GM19324 (cell line): ENCODE measurements at regions not wholly inside any gene's neighbourhood (a gene's known extent, or its start where the extent isn't known, plus 50 kb on each side); places are given as distances from the start of the nearest gene placed in this dataset.

ENCODE experiments used
- ATAC-seq: cut with Tn5 transposase; IDR thresholded peaks from one replicate; pipeline ENCODE4 v1.9.1; 2021; ENCODE audit warnings: mild to moderate bottlenecking, moderate library complexity; ENCODE audit not compliant: unreplicated experiment, low FRiP score

DNA sequence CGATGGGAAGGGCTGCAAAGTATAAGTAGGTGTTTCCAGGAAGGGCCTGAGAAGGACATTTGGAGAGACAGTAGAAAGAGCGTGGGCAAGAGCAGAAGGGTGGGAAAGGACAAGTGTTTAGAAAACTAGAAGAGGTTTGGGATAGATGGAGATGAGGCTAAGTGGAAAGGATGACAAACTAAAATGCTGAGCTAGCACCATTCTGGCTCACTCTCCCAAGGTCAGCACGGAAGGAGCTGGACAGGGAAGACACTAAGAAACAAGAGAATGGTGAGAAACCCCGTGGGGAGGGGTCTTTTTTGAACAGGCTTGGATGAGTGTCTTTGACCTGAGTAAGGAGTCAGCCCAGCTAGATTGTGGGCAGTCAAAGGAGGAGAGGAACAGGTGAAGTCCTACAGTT is 286.0 kb downstream of the CDK5RAP2 start:
- no peak for ATAC-seq

DNA sequence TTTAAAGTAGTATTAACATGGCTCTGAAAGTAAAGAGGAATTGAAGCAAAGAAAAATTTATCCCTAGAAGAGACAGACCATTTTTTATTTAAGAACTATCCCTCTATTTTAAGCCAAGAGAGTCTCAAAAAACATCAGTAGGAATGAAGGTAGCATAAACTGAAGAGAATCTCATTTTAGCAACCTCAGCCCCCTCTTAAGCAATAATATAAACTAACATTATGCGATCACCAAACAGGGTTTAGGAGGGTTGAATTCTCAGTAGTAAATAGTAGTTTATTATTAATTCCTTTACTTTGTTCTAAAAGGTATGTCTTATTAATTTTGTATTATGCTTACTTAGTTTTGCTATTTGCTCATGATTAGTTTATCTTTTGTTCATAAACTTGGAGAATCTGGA is 287.4 kb downstream of the CDK5RAP2 start:
- no peak for ATAC-seq

- no peak for ATAC-seq
Observed at GRCh38 chr9:120291050-120291449, 288.9 kb downstream of the CDK5RAP2 start.

DNA sequence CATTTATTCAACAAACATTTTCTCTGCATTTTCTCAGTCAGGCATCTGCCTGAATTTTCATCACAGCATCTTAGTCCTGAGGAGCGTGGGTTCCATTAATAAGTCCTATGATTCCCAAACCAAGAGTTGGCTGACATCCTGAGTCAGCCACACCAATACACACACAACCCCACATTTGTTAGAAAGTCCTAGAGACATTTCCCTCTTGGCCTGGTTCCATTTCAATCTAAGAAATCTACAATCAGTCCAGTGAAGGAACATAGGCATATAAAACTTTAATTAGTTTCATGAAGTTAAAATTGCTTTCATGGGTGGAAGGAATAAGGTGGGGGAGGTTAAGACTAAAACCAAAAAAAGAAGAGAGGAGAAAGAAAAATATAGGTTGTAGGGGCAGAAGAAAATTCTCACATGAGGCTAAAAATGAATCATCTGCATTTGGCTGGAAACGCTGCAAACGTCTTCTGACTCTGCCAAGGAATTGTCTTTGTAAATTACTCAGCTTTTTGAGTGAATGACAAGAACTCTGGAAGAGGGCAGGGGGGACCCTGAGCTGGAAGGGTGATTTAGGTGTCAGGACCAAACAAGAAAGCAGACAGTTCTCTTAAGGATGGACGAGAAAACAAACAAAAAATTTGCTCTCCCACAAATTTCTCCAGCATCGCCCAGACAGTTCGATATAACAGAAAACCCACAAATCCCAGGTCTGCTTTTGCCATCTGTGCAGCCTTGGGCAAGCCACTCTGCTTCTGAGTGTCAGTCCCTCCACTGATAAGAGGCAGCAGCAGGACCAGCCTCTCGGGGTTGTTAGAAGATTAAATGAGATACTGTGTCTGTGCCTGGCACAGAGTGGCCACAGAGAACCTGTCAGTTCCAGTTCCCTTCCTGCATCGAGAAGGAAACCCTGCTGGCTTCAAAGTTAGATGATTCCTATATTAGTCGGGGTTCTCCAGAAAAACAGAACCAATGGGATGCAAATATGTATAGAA is 289.7 kb downstream of the CDK5RAP2 start:
- ATAC-seq: no peak

DNA sequence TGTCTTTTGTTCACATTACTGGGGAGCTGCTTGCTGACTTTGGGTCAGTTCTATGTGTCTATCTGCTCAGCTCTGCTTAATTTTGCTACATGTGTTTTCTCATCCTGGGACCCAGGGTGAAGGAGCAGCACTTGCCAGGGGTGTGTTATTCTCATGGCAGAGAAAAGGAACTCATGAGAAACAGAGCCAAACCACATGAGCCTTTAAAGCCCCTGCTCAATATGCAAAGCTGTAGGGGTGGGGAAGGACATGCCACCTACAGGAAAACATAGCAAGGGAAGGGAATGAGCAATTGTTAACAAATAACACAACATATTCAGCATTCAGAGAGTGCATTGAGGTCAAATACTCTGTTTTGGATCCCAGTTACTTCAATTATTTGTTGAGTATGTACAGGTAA is 290.9 kb downstream of the CDK5RAP2 start:
- no peak for ATAC-seq

DNA sequence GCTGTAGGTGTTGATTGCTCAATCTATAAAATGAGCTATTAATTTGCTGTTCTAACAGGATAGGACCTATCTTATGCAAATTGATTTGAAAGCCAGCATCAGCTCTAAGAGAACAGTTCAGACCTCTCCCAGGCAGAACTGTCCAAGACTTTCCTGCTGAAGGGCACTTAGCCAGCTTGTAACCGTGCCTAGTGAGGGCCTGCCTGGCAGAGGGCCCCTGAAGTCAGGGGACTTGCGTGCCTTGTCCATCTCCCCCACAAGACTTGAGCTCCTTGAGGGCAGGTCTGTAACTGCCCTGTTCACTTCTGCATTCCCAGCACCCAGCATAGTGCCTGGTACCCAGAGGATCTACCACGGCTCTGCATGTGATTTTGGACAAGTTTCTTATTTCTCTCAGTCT is 293.4 kb downstream of the CDK5RAP2 start:
- ATAC-seq: no peak

- ATAC-seq: no peak
Observed at GRCh38 chr9:120284821-120285220, 295.1 kb downstream of the CDK5RAP2 start.

DNA sequence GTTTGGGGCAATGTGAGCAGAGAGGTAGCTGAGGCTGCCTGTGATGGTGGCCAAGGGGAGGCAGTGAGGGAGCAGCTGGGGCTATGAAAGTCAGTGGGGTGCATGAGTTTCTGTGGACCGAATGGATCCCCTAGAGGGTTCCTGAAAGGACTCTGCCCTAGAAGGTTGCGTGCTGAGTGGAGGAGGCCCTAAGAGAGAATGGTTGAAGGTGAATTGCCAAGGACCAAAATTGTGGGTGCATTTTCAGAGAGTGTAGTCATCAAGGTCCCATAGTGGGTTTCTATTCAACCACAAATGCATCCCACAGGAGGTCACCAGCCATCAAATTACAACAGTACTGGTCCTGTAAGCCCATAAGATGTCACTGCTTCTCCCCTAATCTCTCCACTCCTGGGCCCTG is 298.3 kb downstream of the CDK5RAP2 start:
- no peak for ATAC-seq

DNA sequence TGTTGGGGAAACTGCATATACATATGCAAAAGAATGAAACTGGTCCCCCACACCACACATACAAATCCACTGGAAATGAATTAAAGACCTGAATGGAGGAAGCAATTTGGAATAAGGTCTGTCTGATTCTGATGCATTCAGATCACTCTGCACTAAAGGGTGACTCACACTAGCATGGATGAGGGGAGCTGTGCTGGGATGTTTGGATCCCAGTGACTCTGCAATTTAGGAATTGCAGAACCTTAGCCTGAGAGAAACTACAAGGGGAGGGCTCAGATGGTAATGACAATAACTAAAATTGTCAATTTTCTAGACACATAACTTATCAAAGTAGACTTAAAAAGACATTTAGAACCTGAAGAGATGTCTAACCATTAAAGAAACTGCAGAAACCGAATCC is 312.0 kb downstream of the CDK5RAP2 start:
- ATAC-seq: no peak

DNA sequence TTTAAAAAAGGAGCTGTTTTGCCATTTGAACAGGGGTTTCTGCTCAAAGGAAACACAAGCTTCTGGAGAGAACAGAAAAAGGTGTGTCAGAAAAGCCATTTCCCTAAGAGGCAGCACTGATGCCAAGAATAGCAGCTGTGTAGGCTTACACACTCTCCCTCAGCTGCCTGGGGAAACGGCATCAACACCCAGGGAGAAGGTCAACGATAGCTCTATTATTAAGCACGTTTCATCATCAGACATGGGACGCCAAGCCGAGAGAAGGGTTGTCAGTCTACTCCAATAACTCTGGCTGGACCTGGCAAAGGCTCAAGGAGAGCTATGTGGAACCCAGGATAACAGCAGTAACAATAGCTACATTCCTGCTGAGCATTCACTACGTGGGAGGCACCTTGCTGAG is 314.2 kb downstream of the CDK5RAP2 start:
- ATAC-seq: no peak

GRCh38 chr9:120264528-120264927 is 315.4 kb downstream of the CDK5RAP2 start:
- no peak for ATAC-seq

DNA sequence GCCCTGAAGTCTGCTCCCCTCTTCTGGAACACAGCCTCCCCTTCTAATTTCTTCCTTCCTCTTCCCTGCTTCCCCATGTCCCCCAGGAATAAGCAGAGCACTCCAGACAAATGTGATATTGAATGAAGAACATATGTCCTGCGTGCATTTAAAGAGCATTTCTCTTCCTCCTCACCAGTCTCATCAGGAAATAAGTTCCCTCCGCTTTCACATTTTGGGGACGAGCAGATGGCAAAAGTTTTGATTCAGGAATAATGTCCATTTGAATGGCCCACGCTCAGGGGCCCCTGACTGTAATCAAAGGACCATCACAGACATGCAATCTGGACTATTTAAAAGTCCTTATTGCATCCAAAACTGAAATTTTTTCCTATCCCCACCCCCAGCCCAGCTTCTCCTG is 316.1 kb downstream of the CDK5RAP2 start:
- no peak for ATAC-seq

- ATAC-seq: no peak
Observed at GRCh38 chr9:120261419-120261818, 318.5 kb downstream of the CDK5RAP2 start.

- no peak for ATAC-seq
Observed at GRCh38 chr9:120259100-120259499, 320.9 kb downstream of the CDK5RAP2 start.

DNA sequence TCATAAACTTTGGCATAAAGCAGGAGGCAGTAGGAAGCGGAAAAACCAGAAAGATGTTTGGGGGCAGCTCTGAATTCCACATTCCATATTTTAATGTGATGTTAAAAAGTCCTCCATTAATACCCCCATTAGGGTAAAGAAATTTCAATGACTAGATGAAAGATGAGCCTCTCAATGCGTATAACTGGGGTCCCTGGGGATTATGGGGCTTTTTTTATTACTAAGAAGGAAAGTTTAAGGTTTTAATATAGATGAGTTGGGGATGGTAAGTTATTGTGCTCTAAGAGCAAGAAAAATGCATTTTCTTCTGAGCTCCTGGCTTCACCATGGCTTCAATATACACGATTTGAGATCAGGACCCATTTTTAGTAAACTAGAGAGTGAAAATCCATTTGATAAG is 321.9 kb downstream of the CDK5RAP2 start:
- ATAC-seq: no peak

- no peak for ATAC-seq
Observed at GRCh38 chr9:120257483-120257882, 322.5 kb downstream of the CDK5RAP2 start.

GRCh38 chr9:120256146-120256545 is 323.8 kb downstream of the CDK5RAP2 start:
- no peak for ATAC-seq

DNA sequence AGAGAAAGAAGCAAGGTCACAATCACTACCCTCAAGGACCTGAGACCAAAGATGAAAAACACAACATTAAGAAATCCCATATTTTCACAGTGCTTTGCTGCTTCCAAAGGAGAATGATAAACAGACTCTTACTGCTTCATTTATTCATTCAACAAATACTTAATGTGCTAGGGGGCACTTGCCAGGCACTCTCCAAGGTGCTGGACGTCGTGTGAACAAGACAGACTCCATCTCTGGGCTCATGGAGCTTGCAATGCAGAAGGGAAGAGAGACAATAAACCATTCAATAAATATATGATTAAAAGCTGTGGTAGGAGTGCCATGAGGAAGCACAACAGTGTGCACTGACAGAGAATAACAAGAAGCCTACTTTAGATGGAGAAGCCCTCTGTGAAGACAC is 327.7 kb downstream of the CDK5RAP2 start:
- ATAC-seq: no peak

DNA sequence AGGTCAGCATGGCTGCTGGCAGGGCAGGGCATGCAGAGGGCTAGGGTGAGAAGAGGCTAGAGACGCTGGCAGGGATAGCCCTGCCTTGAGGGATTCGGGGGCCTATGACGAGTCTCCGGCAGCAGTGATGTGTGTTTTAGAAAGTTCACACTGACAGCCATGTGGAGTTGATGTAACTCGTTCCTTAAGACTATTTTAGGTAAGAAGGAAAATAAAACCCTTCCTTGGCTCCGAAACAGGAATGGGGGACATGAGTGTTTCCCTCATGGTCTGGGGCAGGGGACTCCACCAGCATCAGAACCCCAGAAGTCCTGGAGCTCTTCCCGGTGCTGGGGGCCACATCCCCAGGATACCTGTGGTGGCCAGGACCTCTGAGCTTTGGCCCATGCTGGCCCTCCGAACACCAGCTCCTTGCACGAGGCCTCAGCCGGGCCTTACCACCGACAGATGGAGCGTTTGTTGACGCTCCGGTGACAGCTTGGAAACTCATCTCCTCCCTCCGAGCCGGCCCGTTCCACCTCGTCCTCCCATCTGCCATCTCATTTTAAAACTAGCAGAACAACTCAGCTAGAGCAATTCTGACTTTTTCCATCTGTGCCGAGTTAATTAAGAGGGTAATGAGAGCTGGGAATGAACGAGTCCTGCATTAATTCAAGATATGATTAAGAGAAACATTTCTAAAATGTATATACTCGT is 337.7 kb downstream of the CDK5RAP2 start:
- no peak for ATAC-seq

DNA sequence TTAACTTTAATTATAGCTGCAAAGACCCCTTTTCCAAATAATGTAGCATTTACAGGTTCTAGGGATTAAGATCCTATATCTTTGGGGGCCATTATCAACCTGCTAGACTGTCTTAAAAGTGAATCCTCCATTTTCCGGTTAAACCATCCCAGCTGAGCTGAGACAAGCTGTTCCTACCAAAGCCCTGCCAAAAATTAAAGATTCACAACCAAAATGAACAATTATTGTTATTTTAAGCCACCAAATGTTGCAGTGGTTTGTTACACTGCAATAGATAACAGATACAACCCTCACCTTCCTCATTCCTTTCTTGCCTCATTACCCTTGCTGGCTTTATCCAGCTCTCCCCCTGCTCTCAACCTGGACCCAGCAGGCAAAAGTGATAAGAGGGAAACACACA is 343.4 kb downstream of the CDK5RAP2 start:
- no peak for ATAC-seq

DNA sequence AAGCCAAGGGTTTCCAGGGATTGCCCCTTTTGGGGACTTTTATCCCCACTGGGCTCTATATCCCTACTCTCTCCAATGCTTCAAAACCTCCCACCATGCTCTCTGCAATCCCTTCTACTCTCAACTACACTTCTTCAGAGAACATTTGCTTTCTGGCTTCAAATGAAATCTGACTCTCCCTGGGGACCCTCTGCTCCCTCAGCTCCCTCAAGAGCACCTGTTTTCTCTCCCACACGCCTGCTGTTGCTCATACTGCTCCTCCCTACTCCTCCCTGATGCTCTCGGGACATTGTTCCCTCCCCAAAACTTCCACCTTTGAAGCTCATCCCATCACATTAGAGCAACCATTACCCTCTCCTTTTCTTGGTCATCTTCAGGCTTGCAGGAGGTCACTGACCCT is 344.9 kb downstream of the CDK5RAP2 start:
- ATAC-seq: no peak

- no peak for ATAC-seq
Observed at GRCh38 chr9:120230227-120230626, 349.7 kb downstream of the CDK5RAP2 start.
